ENCODE measurements at regions not wholly inside any gene's neighbourhood (a gene's known extent, or its start where the extent isn't known, plus 50 kb on each side); places are given as distances from the start of the nearest gene placed in this dataset.

- Histone ChIP-seq H2AFZ (ENCODE audit: low read length) (no peak overlapping the region), H3K23me2 (ENCODE audit: insufficient read length, low read depth, low read length, poor library complexity, severe bottlenecking) (no peaks in the 10 kb centered on the region), H3K4ac (ENCODE audit: low read depth, low read length) (no peak overlapping the region), H3K4me1 (ENCODE audit: insufficient read depth, low read length) (peaks cover 7% of the 10 kb centered on the region; the same call in 1 of the 2 replicates), H4K20me1 (ENCODE audit: control insufficient read depth, insufficient read depth, insufficient read length) (no peaks in the 10 kb centered on the region), H3K27ac (ENCODE audit: insufficient read length, low read depth, low read length) (no peak overlapping the region), H2BK15ac (ENCODE audit: low read depth, low read length) (no peak overlapping the region), H3K27me3 (ENCODE audit: insufficient read depth, low read length) (no peaks in the 10 kb centered on the region), H2BK5ac (ENCODE audit: insufficient read length, low read length) (no peak overlapping the region), H2BK120ac (ENCODE audit: low read depth, low read length, poor library complexity, severe bottlenecking) (no peak overlapping the region), H3K9ac (ENCODE audit: extremely low read depth, insufficient read length, low read length) (no peak overlapping the region), H3K18ac (ENCODE audit: insufficient read length, low read depth, low read length) (no peak overlapping the region), H3K4me2 (ENCODE audit: insufficient read depth, insufficient read length, low read length) (no peak overlapping the region), H3K56ac (ENCODE audit: insufficient read length, low read depth, low read length) (no peak overlapping the region), H3K23ac (ENCODE audit: insufficient read length, low read depth, low read length) (no peak overlapping the region), H3K79me1 (ENCODE audit: insufficient read depth, low read depth, low read length, poor library complexity, severe bottlenecking) (no peaks in the 10 kb centered on the region), H3K9me3 (ENCODE audit: control insufficient read depth, low read depth, low read length) (no peaks in the 10 kb centered on the region), H2BK12ac (ENCODE audit: insufficient read length, low read depth, low read length) (no peak overlapping the region), H2AK5ac (ENCODE audit: insufficient read length, low read length) (no peak overlapping the region), H4K5ac (ENCODE audit: insufficient read length, low read depth, low read length) (no peak overlapping the region), H3T11ph (ENCODE audit: low read length) (no peak overlapping the region), H3K79me2 (ENCODE audit: insufficient read depth, low read length) (no peaks in the 10 kb centered on the region), H3K14ac (ENCODE audit: insufficient read depth, low read length) (no peak overlapping the region), H4K91ac (ENCODE audit: insufficient read length, low read depth, low read length) (no peak overlapping the region), H2BK20ac (ENCODE audit: low read depth, low read length, poor library complexity, severe bottlenecking) (no peak overlapping the region), H4K8ac (replicated peaks; ENCODE audit: insufficient read length, low read depth, low read length) (no peak overlapping the region)
- Mint-ChIP-seq H3K4me1 (peaks cover 33% of the 10 kb centered on the region in 2 experiments), H3K36me3 (ENCODE audit: insufficient read depth in 1 of 3, low read depth in 3 of 3) (peaks cover 0 to 11% (median 3%) of the 10 kb centered on the region in 3 experiments; a peak in 3 of 7 replicates), H3K27ac (no peak overlapping the region), H3K27me3 (ENCODE audit: low read depth) (peaks cover 2% of the 10 kb centered on the region), H3K4me3 (no peak overlapping the region), H3K9me3 (peaks cover 5 to 7% of the 10 kb centered on the region in 2 experiments; a peak in 4 of 5 replicates)
- DNase-seq = no peak
- WGBS (ENCODE audit: extremely low coverage, insufficient read length, low lambda C conversion rate) = no CpG with 5 or more reads among the region's 1 CpG
- no peak for TF ChIP-seq CTCF (conservative IDR thresholded peaks at IDR 0.05)
Observed at GRCh38 chr4:41323179-41323578, 66.5 kb downstream of the UCHL1 start.
